ENCODE measurements at regions not wholly inside any gene's neighbourhood (a gene's known extent, or its start where the extent isn't known, plus 50 kb on each side); places are given as distances from the start of the nearest gene placed in this dataset.

- no peak overlapping the region for H3K27ac ChIP-seq
- intact Hi-C loops (cut with DNase I; ENCODE audit: low total_unique reads) = no loop called here
- no peak for DNase-seq (ENCODE audit: low spot score in 2 of 2)
- H3K27me3 ChIP-seq = no peaks in the 10 kb centered on the region
- H3K4me1 ChIP-seq = no peaks in the 10 kb centered on the region
- no peak for TF ChIP-seq CTCF (IDR thresholded peaks at IDR 0.05)
- TF ChIP-seq POLR2A (IDR thresholded peaks at IDR 0.05) = no peak
- no peak for TF ChIP-seq POLR2AphosphoS5 (IDR thresholded peaks at IDR 0.05)
- H3K9me3 ChIP-seq = no peaks in the 10 kb centered on the region
- H3K4me3 ChIP-seq = no peak overlapping the region
- H3K36me3 ChIP-seq = no peaks in the 10 kb centered on the region
These were observed 441.6 kb downstream of the CCDC91 start for GRCh38 chr12:28631831-28632230.

DNA sequence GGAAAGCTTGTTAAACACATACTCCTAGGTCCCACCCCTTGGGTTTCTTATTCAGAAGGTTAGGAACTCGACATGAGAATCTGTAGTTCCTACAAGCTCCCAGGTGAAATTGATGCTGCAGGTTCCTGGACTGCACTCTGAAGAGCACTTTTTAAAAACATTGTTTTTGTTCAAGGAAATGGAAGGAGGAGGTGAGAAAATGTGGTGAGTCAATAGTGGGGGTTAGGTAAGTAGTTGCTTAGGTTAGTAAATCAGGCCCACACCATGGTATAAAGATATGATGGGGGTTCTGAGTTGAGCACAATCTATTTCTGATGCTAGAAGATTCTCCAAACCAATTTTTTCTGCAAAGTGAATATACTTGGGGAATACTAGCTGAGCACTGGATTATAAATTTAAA lies 450.3 kb downstream of the CCDC91 start:
- Histone ChIP-seq H3K4me3 (no peak overlapping the region), H3K36me3 (no peaks in the 10 kb centered on the region), H3K27ac (no peak overlapping the region), H3K9me3 (no peaks in the 10 kb centered on the region), H3K27me3 (no peaks in the 10 kb centered on the region), H3K4me1 (no peaks in the 10 kb centered on the region)
- intact Hi-C loops (cut with DNase I; ENCODE audit: low total_unique reads) = no loop called here
- DNase-seq (ENCODE audit: low spot score in 2 of 2) = no peak
- no peak for TF ChIP-seq CTCF (IDR thresholded peaks at IDR 0.05)
- TF ChIP-seq POLR2A (IDR thresholded peaks at IDR 0.05) = no peak
- TF ChIP-seq POLR2AphosphoS5 (IDR thresholded peaks at IDR 0.05) = no peak

DNA sequence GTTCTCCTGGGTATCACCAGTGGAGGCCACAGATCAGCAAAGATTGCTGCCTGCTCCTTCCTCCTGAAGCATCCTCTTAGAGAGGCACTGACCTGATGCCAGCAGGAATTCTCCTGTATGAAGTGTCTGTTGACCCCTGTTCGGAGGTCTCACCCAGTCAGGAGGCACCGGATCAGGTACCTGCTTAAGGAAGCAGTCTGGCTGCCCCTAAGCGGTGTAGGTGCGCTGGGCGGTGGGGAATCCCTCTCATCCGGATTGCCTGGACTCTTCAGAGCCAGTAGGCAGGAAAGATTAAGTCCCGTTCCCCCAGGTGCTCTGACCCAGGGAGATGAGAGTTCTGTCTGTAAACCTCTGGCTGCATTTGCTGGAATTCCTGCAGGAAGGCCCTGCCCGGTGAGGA lies 455.2 kb downstream of the CCDC91 start:
- no peaks in the 10 kb centered on the region for H3K9me3 ChIP-seq
- H3K4me3 ChIP-seq = no peak overlapping the region
- DNase-seq (ENCODE audit: low spot score in 2 of 2) = no peak
- intact Hi-C loops (cut with DNase I; ENCODE audit: low total_unique reads) = no loop called here
- no peaks in the 10 kb centered on the region for H3K27me3 ChIP-seq
- TF ChIP-seq POLR2AphosphoS5 (IDR thresholded peaks at IDR 0.05) = no peak
- TF ChIP-seq CTCF (IDR thresholded peaks at IDR 0.05) = no peak
- TF ChIP-seq POLR2A (IDR thresholded peaks at IDR 0.05) = no peak
- no peaks in the 10 kb centered on the region for H3K4me1 ChIP-seq
- H3K36me3 ChIP-seq = no peaks in the 10 kb centered on the region
- no peak overlapping the region for H3K27ac ChIP-seq

GRCh38 chr12:28645891-28646290 lies 455.6 kb downstream of the CCDC91 start:
- H3K4me1 ChIP-seq = no peaks in the 10 kb centered on the region
- intact Hi-C loops (cut with DNase I; ENCODE audit: low total_unique reads) = no loop called here

DNA sequence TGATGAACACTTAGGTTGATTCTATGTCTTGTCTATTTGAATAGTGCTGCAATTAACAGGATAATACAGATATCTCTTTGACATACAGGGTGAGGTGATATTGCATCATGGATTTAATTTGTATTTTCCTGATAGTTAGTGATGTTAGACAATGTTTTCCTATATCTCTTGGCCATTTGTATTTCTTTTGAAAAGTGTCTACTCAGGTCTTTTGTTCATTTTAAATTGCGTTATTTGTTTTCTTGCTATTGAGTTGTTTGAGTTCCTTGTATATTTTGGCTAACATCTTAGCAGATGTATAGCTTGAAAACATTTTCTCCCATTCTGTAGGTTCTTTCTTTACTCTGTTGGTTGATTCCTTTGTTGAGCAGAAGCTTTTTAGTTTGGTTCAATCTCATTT lies 460.6 kb downstream of the CCDC91 start:
- intact Hi-C loops (cut with DNase I; ENCODE audit: low total_unique reads) = no loop called here
- H3K4me3 ChIP-seq = no peak overlapping the region
- H3K27ac ChIP-seq = no peak overlapping the region
- peaks cover 0 to 4% of the 10 kb centered on the region in 2 donors for H3K9me3 ChIP-seq
- H3K4me1 ChIP-seq = no peaks in the 10 kb centered on the region
- TF ChIP-seq POLR2AphosphoS5 (IDR thresholded peaks at IDR 0.05) (no peak), CTCF (IDR thresholded peaks at IDR 0.05) (no peak), POLR2A (IDR thresholded peaks at IDR 0.05) (no peak)
- H3K27me3 ChIP-seq = no peaks in the 10 kb centered on the region
- no peaks in the 10 kb centered on the region for H3K36me3 ChIP-seq
- no peak for DNase-seq (ENCODE audit: low spot score in 2 of 2)

More at GRCh38 chr12:28645891-28646290, 455.6 kb downstream of the CCDC91 start:
- Histone ChIP-seq H3K27me3 (no peaks in the 10 kb centered on the region), H3K36me3 (no peaks in the 10 kb centered on the region), H3K27ac (no peak overlapping the region), H3K4me3 (no peak overlapping the region), H3K9me3 (no peaks in the 10 kb centered on the region)
- no peak for TF ChIP-seq POLR2AphosphoS5 (IDR thresholded peaks at IDR 0.05)
- no peak for TF ChIP-seq CTCF (IDR thresholded peaks at IDR 0.05)
- TF ChIP-seq POLR2A (IDR thresholded peaks at IDR 0.05) = no peak
- no peak for DNase-seq (ENCODE audit: low spot score in 2 of 2)
